Naive thymus-derived CD4-positive, alpha-beta T cell (primary cell): ENCODE measurements at regions not wholly inside any gene's neighbourhood (a gene's known extent, or its start where the extent isn't known, plus 50 kb on each side); places are given as distances from the start of the nearest gene placed in this dataset.
"Not testable (repeated sequence)": the region's sequence is repeated elsewhere in the genome, so short reads cannot be mapped to it uniquely, and the experiment has no call there.

ENCODE experiments used
- ATAC-seq: fragments of 150-1000 bp; cut with Tn5 transposase; 2 replicates; pipeline ENCODE4 v1.10.0; 2021; ENCODE audit warnings: mild to moderate bottlenecking, moderate library complexity
- CTCF ChIA-PET: fragments of 350-600 bp; sonication (Branson Sonifier 250); formaldehyde crosslinking; loops from one replicate; lab custom pipeline; 2021; ENCODE audit warnings: antibody characterized with exemption; lab: Charles Lee
- POLR2A ChIA-PET: fragments of 350-600 bp; sonication (Branson Sonifier 250); formaldehyde crosslinking; loops from one replicate; lab custom pipeline; 2021; ENCODE audit warnings: antibody characterized with exemption, inconsistent platforms; lab: Charles Lee
- DNase-seq, 9 donors: peaks; one replicate each; pipeline versions ENCODE4 v3.0.0 to v3.0.0-alpha.2; 2020 to 2022; ENCODE audit warnings: mixed read lengths in 1 of 9
- H3K27ac ChIP-seq: one replicate; pipeline ENCODE4 v1.7.0; 2013; ENCODE audit warnings: mild to moderate bottlenecking, low read depth, low read length, moderate library complexity
- H3K27me3 ChIP-seq, 2 donors: one replicate each; pipeline ENCODE4 v1.7.0; 2013; ENCODE audit warnings: low read length in 2 of 2, mild to moderate bottlenecking in 2 of 2, moderate library complexity in 2 of 2; ENCODE audit not compliant: control insufficient read depth in 2 of 2, insufficient read depth in 2 of 2
- H3K36me3 ChIP-seq, 3 experiments: 1 replicate in 2 of 3; 2 replicates in 1 of 3; pipeline ENCODE4 v1.7.0; 2013; ENCODE audit warnings: low read length in 3 of 3, mild to moderate bottlenecking in 3 of 3, moderate library complexity in 1 of 3; ENCODE audit not compliant: insufficient read depth in 3 of 3, control insufficient read depth in 2 of 3
- H3K4me1 ChIP-seq, 2 donors: one replicate each; pipeline ENCODE4 v1.7.0; 2013; ENCODE audit warnings: low read length in 2 of 2, mild to moderate bottlenecking in 2 of 2, moderate library complexity in 1 of 2; ENCODE audit not compliant: control insufficient read depth in 2 of 2, insufficient read depth in 2 of 2
- H3K4me3 ChIP-seq: 2 replicates; pipeline ENCODE4 v1.7.0; 2013; ENCODE audit warnings: mild to moderate bottlenecking, low read length
- H3K9me3 ChIP-seq, 3 experiments: 1 replicate in 2 of 3; 2 replicates in 1 of 3; pipeline ENCODE4 v1.7.0; 2013; ENCODE audit warnings: low read length in 3 of 3; ENCODE audit not compliant: control insufficient read depth in 2 of 3
- H3K27ac Mint-ChIP-seq, 9 donors: one replicate each; pipeline ENCODE4 v1.8.0; 2020 to 2022; ENCODE audit warnings: mixed read lengths in 9 of 9, mild to moderate bottlenecking in 8 of 9, moderate library complexity in 5 of 9, inconsistent platforms in 2 of 9
- H3K27me3 Mint-ChIP-seq, 5 donors: one replicate each; pipeline ENCODE4 v1.8.0; 2021 to 2022; ENCODE audit warnings: mixed read lengths in 5 of 5, mild to moderate bottlenecking in 1 of 5
- H3K36me3 Mint-ChIP-seq, 5 donors: one replicate each; pipeline ENCODE4 v1.8.0; 2020 to 2022; ENCODE audit warnings: mixed read lengths in 5 of 5, mild to moderate bottlenecking in 3 of 5, inconsistent platforms in 1 of 5
- H3K4me1 Mint-ChIP-seq, 7 donors: one replicate each; pipeline ENCODE4 v1.8.0; 2020 to 2022; ENCODE audit warnings: mixed read lengths in 7 of 7, mild to moderate bottlenecking in 3 of 7, inconsistent platforms in 1 of 7
- H3K4me3 Mint-ChIP-seq, 10 donors: one replicate each; pipeline ENCODE4 v1.8.0; 2020 to 2022; ENCODE audit warnings: mild to moderate bottlenecking in 10 of 10, mixed read lengths in 10 of 10, moderate library complexity in 6 of 10, inconsistent platforms in 2 of 10
- H3K9me3 Mint-ChIP-seq, 11 donors: one replicate each; pipeline ENCODE4 v1.8.0; 2020 to 2022; ENCODE audit warnings: mixed read lengths in 11 of 11, mild to moderate bottlenecking in 4 of 11, inconsistent platforms in 1 of 11, moderate library complexity in 1 of 11
- intact Hi-C, 2 donors: fragments of 100-400 bp; cut with micrococcal nuclease; formaldehyde crosslinking; loops; one replicate each; pipeline ENCODE4 v1.15.1; 2023

GRCh38 chr6:154639196-154639595, 94.0 kb upstream of the SCAF8 start:
- H3K4me3 Mint-ChIP-seq, CTCF ChIA-PET, DNase-seq, ATAC-seq, H3K9me3 Mint-ChIP-seq, H3K27me3 Mint-ChIP-seq, H3K4me3 ChIP-seq, intact Hi-C loops, H3K27ac ChIP-seq, H3K27me3 ChIP-seq, H3K4me1 ChIP-seq, H3K4me1 Mint-ChIP-seq, H3K36me3 ChIP-seq, H3K9me3 ChIP-seq, H3K36me3 Mint-ChIP-seq, H3K27ac Mint-ChIP-seq, POLR2A ChIA-PET: not testable (repeated sequence)

DNA sequence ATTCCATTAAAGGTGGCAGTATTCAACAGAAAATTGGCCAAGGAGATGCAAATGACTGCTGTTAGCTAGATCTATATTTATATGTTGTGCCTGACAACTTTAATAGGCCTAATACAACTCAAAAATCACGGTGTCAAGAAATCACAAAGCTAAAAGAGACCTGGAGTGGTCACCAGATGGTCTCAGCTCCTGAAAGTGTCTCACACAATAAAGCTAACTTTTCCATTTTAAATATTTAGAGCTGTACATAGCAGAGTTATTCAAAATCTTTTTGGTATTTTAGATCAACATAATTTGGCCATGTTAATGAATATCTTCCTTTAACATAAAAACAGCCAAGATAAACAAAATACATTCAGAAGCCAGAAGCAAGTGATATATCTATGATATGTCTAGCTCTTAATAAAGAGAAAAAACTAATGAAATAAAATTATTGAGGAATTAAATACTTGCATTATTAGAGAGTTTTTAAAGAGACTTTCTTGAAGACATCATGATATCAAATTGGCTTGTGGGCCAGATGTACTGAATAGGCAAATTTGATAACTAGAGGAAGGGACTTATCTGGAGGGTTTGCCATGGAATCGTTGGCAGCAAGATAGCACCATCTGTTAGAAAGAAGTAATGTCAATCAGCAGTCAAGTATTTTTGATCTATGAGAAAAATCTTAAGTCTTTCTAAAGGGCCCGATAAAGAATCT, 84.9 kb upstream of the SCAF8 start:
- H3K9me3 ChIP-seq: no peaks in the 10 kb centered on the region
- H3K36me3 ChIP-seq: no peaks in the 10 kb centered on the region
- H3K27ac ChIP-seq: no peak overlapping the region
- ChIA-PET POLR2A (no interaction called here), CTCF (interaction anchor here (0.6 kb wide), 1 partner anchor 36 kb away, joined by 4 read pairs; no protein-coding TSS in a partner anchor)
- intact Hi-C loops: no loop called here
- peaks cover 0 to 12% (median 0%) of the 10 kb centered on the region in 5 donors for H3K27me3 Mint-ChIP-seq
- ATAC-seq (no peak), DNase-seq (no peak)
- H3K4me1 Mint-ChIP-seq: no peaks in the 10 kb centered on the region
- H3K27me3 ChIP-seq: no peaks in the 10 kb centered on the region
- H3K9me3 Mint-ChIP-seq: no peaks in the 10 kb centered on the region
- H3K4me1 ChIP-seq: no peaks in the 10 kb centered on the region
- H3K36me3 Mint-ChIP-seq: no peaks in the 10 kb centered on the region
- no peak overlapping the region for H3K4me3 Mint-ChIP-seq
- H3K4me3 ChIP-seq: no peak overlapping the region
- H3K27ac Mint-ChIP-seq: no peak overlapping the region

DNA sequence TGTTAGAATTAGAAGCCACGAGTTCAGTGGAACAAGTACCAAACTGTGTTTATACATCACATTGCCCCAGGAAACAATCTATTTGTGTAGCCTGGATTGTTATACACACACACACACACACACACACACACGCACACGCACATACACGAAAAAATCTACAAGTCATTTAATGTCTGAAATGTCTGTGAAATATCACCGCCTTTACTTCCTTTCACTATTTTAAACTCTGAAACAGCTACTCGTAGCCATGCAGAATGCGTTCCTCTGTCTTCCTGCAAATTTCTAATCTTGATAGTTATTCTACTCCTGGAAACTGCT, 84.4 kb upstream of the SCAF8 start:
- Histone ChIP-seq H3K9me3 (no peaks in the 10 kb centered on the region), H3K4me3 (no peak overlapping the region), H3K36me3 (no peaks in the 10 kb centered on the region), H3K27me3 (no peaks in the 10 kb centered on the region), H3K27ac (no peak overlapping the region), H3K4me1 (no peaks in the 10 kb centered on the region)
- Mint-ChIP-seq H3K4me3 (no peak overlapping the region), H3K27ac (no peak overlapping the region), H3K27me3 (peaks cover 0 to 12% (median 0%) of the 10 kb centered on the region in 5 donors), H3K36me3 (no peaks in the 10 kb centered on the region), H3K4me1 (no peaks in the 10 kb centered on the region), H3K9me3 (no peaks in the 10 kb centered on the region)
- CTCF ChIA-PET: no interaction called here
- DNase-seq (no peak), ATAC-seq (no peak)
- intact Hi-C loops: no loop called here
- POLR2A ChIA-PET: no interaction called here

- H3K36me3 ChIP-seq: no peaks in the 10 kb centered on the region
- no peak overlapping the region for H3K4me3 ChIP-seq
- Mint-ChIP-seq H3K27ac (no peak overlapping the region), H3K4me1 (no peaks in the 10 kb centered on the region), H3K4me3 (no peak overlapping the region), H3K27me3 (peaks cover 0 to 6% (median 0%) of the 10 kb centered on the region in 5 donors), H3K9me3 (no peaks in the 10 kb centered on the region), H3K36me3 (no peaks in the 10 kb centered on the region)
- H3K4me1 ChIP-seq: no peaks in the 10 kb centered on the region
- no peaks in the 10 kb centered on the region for H3K27me3 ChIP-seq
- DNase-seq (no peak), ATAC-seq (no peak)
- ChIA-PET CTCF (no interaction called here), POLR2A (no interaction called here)
- H3K27ac ChIP-seq: no peak overlapping the region
- H3K9me3 ChIP-seq: no peaks in the 10 kb centered on the region
- intact Hi-C loops: no loop called here
These were observed 83.5 kb upstream of the SCAF8 start for GRCh38 chr6:154649721-154650120.

DNA sequence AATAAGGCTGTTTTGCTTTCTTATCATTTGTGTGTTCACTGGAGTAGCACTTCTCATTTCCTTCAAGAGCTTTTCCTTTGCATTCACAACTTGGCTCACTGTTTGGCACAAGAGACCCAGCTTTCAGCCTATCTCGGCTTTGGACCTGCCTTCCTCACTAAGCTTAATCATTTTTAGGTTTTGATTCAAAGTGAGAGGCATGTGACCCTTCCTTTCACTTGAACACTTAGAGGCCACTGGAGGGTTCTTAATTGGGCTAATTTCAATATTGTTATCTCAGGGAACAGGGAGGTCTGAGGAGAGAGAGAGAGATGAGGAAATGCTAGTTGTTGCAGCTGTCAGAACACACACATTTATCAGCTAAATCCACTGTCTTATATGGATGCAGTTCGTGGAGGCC, 82.9 kb upstream of the SCAF8 start:
- intact Hi-C loops: no loop called here
- peaks cover 0 to 6% (median 0%) of the 10 kb centered on the region in 5 donors for H3K27me3 Mint-ChIP-seq
- ATAC-seq (no peak), DNase-seq (no peak)
- no peaks in the 10 kb centered on the region for H3K9me3 Mint-ChIP-seq
- POLR2A ChIA-PET: no interaction called here
- no peak overlapping the region for H3K27ac Mint-ChIP-seq
- CTCF ChIA-PET: no interaction called here
- no peaks in the 10 kb centered on the region for H3K36me3 Mint-ChIP-seq
- Histone ChIP-seq H3K4me3 (no peak overlapping the region), H3K36me3 (no peaks in the 10 kb centered on the region), H3K27me3 (no peaks in the 10 kb centered on the region), H3K27ac (no peak overlapping the region), H3K4me1 (no peaks in the 10 kb centered on the region), H3K9me3 (no peaks in the 10 kb centered on the region)
- no peaks in the 10 kb centered on the region for H3K4me1 Mint-ChIP-seq
- no peak overlapping the region for H3K4me3 Mint-ChIP-seq

GRCh38 chr6:154651656-154652055, 81.6 kb upstream of the SCAF8 start:
- H3K4me1 Mint-ChIP-seq: no peaks in the 10 kb centered on the region
- peaks cover 0 to 6% (median 0%) of the 10 kb centered on the region in 5 donors for H3K27me3 Mint-ChIP-seq
- no peak overlapping the region for H3K4me3 Mint-ChIP-seq
- no peaks in the 10 kb centered on the region for H3K36me3 ChIP-seq
- DNase-seq (no peak), ATAC-seq (no peak)
- intact Hi-C loops: no loop called here
- H3K27me3 ChIP-seq: no peaks in the 10 kb centered on the region
- H3K27ac Mint-ChIP-seq: no peak overlapping the region
- H3K4me3 ChIP-seq: no peak overlapping the region
- H3K9me3 ChIP-seq: no peaks in the 10 kb centered on the region
- no peaks in the 10 kb centered on the region for H3K4me1 ChIP-seq
- H3K9me3 Mint-ChIP-seq: no peaks in the 10 kb centered on the region
- CTCF ChIA-PET: no interaction called here
- H3K27ac ChIP-seq: no peak overlapping the region
- no peaks in the 10 kb centered on the region for H3K36me3 Mint-ChIP-seq
- POLR2A ChIA-PET: no interaction called here

- peak overlapping the region in 2 of 9 donors; percentile 14 to 23 for H3K27ac Mint-ChIP-seq
- no peaks in the 10 kb centered on the region for H3K36me3 Mint-ChIP-seq
- no peaks in the 10 kb centered on the region for H3K4me1 Mint-ChIP-seq
- ATAC-seq (no peak), DNase-seq (no peak)
- Histone ChIP-seq H3K36me3 (no peaks in the 10 kb centered on the region), H3K27ac (no peak overlapping the region), H3K4me3 (no peak overlapping the region), H3K9me3 (no peaks in the 10 kb centered on the region), H3K27me3 (no peaks in the 10 kb centered on the region), H3K4me1 (no peaks in the 10 kb centered on the region)
- intact Hi-C loops: no loop called here
- no peaks in the 10 kb centered on the region for H3K9me3 Mint-ChIP-seq
- peaks cover 0 to 7% (median 2%) of the 10 kb centered on the region in 5 donors for H3K27me3 Mint-ChIP-seq
- CTCF ChIA-PET: no interaction called here
- no peak overlapping the region for H3K4me3 Mint-ChIP-seq
- POLR2A ChIA-PET: no interaction called here
These were observed 79.8 kb upstream of the SCAF8 start for GRCh38 chr6:154653385-154653784.
